Fibroblast of gingiva (primary cell): ENCODE measurements at regions not wholly inside any gene's neighbourhood (a gene's known extent, or its start where the extent isn't known, plus 50 kb on each side); places are given as distances from the start of the nearest gene placed in this dataset.

Experiments
- DNase-seq: peaks from one replicate; pipeline ENCODE4 v3.0.0-alpha.2; 2011; ENCODE audit warnings: low read depth

- DNase-seq = no peak
Observed at GRCh38 chr10:128530301-128530700, 404.1 kb upstream of the MKI67 start.

GRCh38 chr10:128530946-128531345, 404.7 kb upstream of the MKI67 start:
- no peak for DNase-seq

- DNase-seq = no peak
Observed at GRCh38 chr10:128534686-128535085, 408.5 kb upstream of the MKI67 start.

- no peak for DNase-seq
Observed at GRCh38 chr10:128536259-128536658, 410.0 kb upstream of the MKI67 start.

GRCh38 chr10:128537834-128538330, 411.7 kb upstream of the MKI67 start:
- DNase-seq = no peak

GRCh38 chr10:128538671-128539070, 412.4 kb upstream of the MKI67 start:
- DNase-seq = no peak

GRCh38 chr10:128539510-128540127, 413.4 kb upstream of the MKI67 start:
- no peak for DNase-seq

- no peak for DNase-seq
Observed at GRCh38 chr10:128540128-128540762, 414.0 kb upstream of the MKI67 start.

- DNase-seq = no peak
Observed at GRCh38 chr10:128540781-128541761, 414.8 kb upstream of the MKI67 start.

- DNase-seq = no peak
Observed at GRCh38 chr10:128541926-128542475, 415.8 kb upstream of the MKI67 start.

GRCh38 chr10:128542659-128543058, 416.4 kb upstream of the MKI67 start:
- no peak for DNase-seq

- DNase-seq = no peak
Observed at GRCh38 chr10:128543151-128543550, 416.9 kb upstream of the MKI67 start.

- no peak for DNase-seq
Observed at GRCh38 chr10:128545216-128545615, 419.0 kb upstream of the MKI67 start.

GRCh38 chr10:128546651-128547165, 420.5 kb upstream of the MKI67 start:
- DNase-seq = no peak

GRCh38 chr10:128549101-128549608, 422.9 kb upstream of the MKI67 start:
- no peak for DNase-seq

GRCh38 chr10:128550045-128550444, 423.8 kb upstream of the MKI67 start:
- DNase-seq = no peak

- DNase-seq = no peak
Observed at GRCh38 chr10:128551475-128551874, 425.3 kb upstream of the MKI67 start.

- no peak for DNase-seq
Observed at GRCh38 chr10:128553755-128554154, 427.5 kb upstream of the MKI67 start.

GRCh38 chr10:128556182-128557110, 430.2 kb upstream of the MKI67 start:
- DNase-seq = no peak

GRCh38 chr10:128557149-128557710, 431.0 kb upstream of the MKI67 start:
- no peak for DNase-seq
